SK-N-SH (cell line): ENCODE measurements at regions not wholly inside any gene's neighbourhood (a gene's known extent, or its start where the extent isn't known, plus 50 kb on each side); places are given as distances from the start of the nearest gene placed in this dataset.

Experiments
- CTCF ChIA-PET: fragments of 300-600, 350-600 bp; formaldehyde crosslinking; extraction: SDS; loops from one replicate; lab custom pipeline; 2021; lab: Yijun Ruan, JAX
- POLR2A ChIA-PET: fragments of 350-600 bp; sonication (Branson Sonifier 250); formaldehyde crosslinking; extraction: SDS; loops from one replicate; lab custom pipeline; 2020; ENCODE audit warnings: antibody characterized with exemption, inconsistent platforms; lab: Yijun Ruan, JAX
- DNase-seq: peaks from one replicate; pipeline ENCODE4 v3.0.0; 2012
- H2AFZ ChIP-seq: fragments of 200-600 bp; sonication (generic); 2 replicates; pipeline ENCODE4 v1.8.1; 2016; ENCODE audit warnings: antibody characterized with exemption, mild to moderate bottlenecking, low read depth
- H3F3A ChIP-seq: fragments of 200-600 bp; sonication (generic); replicated peaks from 2 replicates; pipeline ENCODE3; 2016; ENCODE audit warnings: antibody characterized with exemption, mild to moderate bottlenecking; ENCODE audit not compliant: insufficient read depth
- H3K27ac ChIP-seq, 2 experiments: fragments of 200-500 bp in 1 of 2; fragments of 200-600 bp in 1 of 2; sonication (Bioruptor generic) in 1 of 2; sonication (generic), shearing (Covaris generic) in 1 of 2; 2 replicates each; pipeline versions ENCODE4 v1.5.1 to v1.6.1; 2014 to 2016; ENCODE audit warnings: low read depth in 2 of 2, inconsistent platforms in 1 of 2, low read length in 1 of 2, mild to moderate bottlenecking in 1 of 2, mixed read lengths in 1 of 2
- H3K27me3 ChIP-seq: fragments of 200-600 bp; sonication (generic), shearing (Covaris generic); 2 replicates; pipeline ENCODE4 v1.6.1; 2016; ENCODE audit warnings: mixed run types; ENCODE audit not compliant: insufficient read depth
- H3K36me3 ChIP-seq, 2 experiments: fragments of 200-500 bp in 1 of 2; fragments of 200-600 bp in 1 of 2; sonication (Bioruptor generic) in 1 of 2; sonication (generic) in 1 of 2; replicated peaks in 1 of 2; 2 replicates each; pipeline versions ENCODE3 to v1.5.1; 2014 to 2016; ENCODE audit warnings: low read length in 1 of 2, mild to moderate bottlenecking in 1 of 2; ENCODE audit not compliant: insufficient read depth in 2 of 2, control insufficient read depth in 1 of 2
- H3K4me1 ChIP-seq, 2 experiments: fragments of 200-500 bp in 1 of 2; fragments of 200-600 bp in 1 of 2; sonication (Bioruptor generic) in 1 of 2; sonication (generic), shearing (Covaris generic) in 1 of 2; 2 replicates each; pipeline versions ENCODE4 v1.5.1 to v1.6.1; 2014 to 2016; ENCODE audit warnings: low read depth in 1 of 2, low read length in 1 of 2, mixed run types in 1 of 2; ENCODE audit not compliant: insufficient read depth in 2 of 2, control insufficient read depth in 1 of 2
- H3K4me2 ChIP-seq: fragments of 200-600 bp; sonication (generic), shearing (Covaris generic); 2 replicates; pipeline ENCODE4 v1.6.1; 2017; ENCODE audit warnings: mixed run types
- H3K4me3 ChIP-seq, 2 experiments: fragments of 200-500 bp in 1 of 2; fragments of 200-600 bp in 1 of 2; sonication (Bioruptor generic) in 1 of 2; sonication (generic), shearing (Covaris generic) in 1 of 2; 2 replicates each; pipeline versions ENCODE4 v1.5.1 to v1.8.1; 2014 to 2016; ENCODE audit warnings: low read depth in 2 of 2, inconsistent platforms in 1 of 2, low read length in 1 of 2, mild to moderate bottlenecking in 1 of 2, mixed read lengths in 1 of 2, moderate library complexity in 1 of 2
- H3K79me2 ChIP-seq: fragments of 200-600 bp; sonication (generic); 2 replicates; pipeline ENCODE4 v1.8.1; 2017; ENCODE audit warnings: mild to moderate bottlenecking; ENCODE audit not compliant: insufficient read depth
- H3K9ac ChIP-seq: fragments of 200-600 bp; sonication (generic); 2 replicates; pipeline ENCODE4 v1.6.1; 2017; ENCODE audit warnings: mixed run types
- H3K9me2 ChIP-seq: fragments of 200-600 bp; sonication (generic); 2 replicates; pipeline ENCODE4 v1.6.1; 2017; ENCODE audit warnings: mixed run types
- H3K9me3 ChIP-seq: fragments of 200-600 bp; sonication (generic); 2 replicates; pipeline ENCODE4 v1.6.1; 2017; ENCODE audit warnings: mixed run types, mild to moderate bottlenecking, moderate library complexity
- H4K20me1 ChIP-seq: fragments of 200-600 bp; sonication (generic); 2 replicates; pipeline ENCODE4 v1.6.1; 2017; ENCODE audit warnings: mild to moderate bottlenecking, mixed run types; ENCODE audit not compliant: insufficient read depth
- MXI1 ChIP-seq: IDR thresholded peaks from 2 replicates; pipeline ENCODE4 v1.6.1; 2012; ENCODE audit warnings: mild to moderate bottlenecking, low read depth, low read length, improper control_type of control experiment
- NFIC ChIP-seq: IDR thresholded peaks from 2 replicates; pipeline ENCODE4 v1.4.0; 2012; ENCODE audit warnings: borderline replicate concordance
- RAD21 ChIP-seq: IDR thresholded peaks from 2 replicates; pipeline ENCODE4 v1.6.1; 2012; ENCODE audit warnings: mild to moderate bottlenecking, low read length
- RCOR1 ChIP-seq: fragments of 150-350 bp; IDR thresholded peaks from 2 replicates; pipeline ENCODE4 v1.6.1; 2017; ENCODE audit warnings: antibody characterized with exemption, low read length
- TAF1 ChIP-seq: IDR thresholded peaks from 2 replicates; pipeline ENCODE4 v1.6.1; 2012; ENCODE audit warnings: low read depth, mild to moderate bottlenecking, low read length, moderate library complexity, borderline replicate concordance
- TEAD4 ChIP-seq: IDR thresholded peaks from 2 replicates; pipeline ENCODE4 v1.4.0; 2012; ENCODE audit warnings: mild to moderate bottlenecking, borderline replicate concordance; ENCODE audit not compliant: insufficient read depth
- USF2 ChIP-seq: fragments of 150-350 bp; IDR thresholded peaks from 2 replicates; pipeline ENCODE4 v1.6.1; 2017; ENCODE audit warnings: antibody characterized with exemption, low read length, low read depth, borderline replicate concordance
- ZBTB33 ChIP-seq: IDR thresholded peaks from 2 replicates; pipeline ENCODE4 v1.4.0; 2012; ENCODE audit warnings: low read depth, borderline replicate concordance
- WGBS: methylation state at CpG from one replicate; pipeline ENCODE4 v1.1.6; 2017; ENCODE audit warnings: low lambda C conversion rate; 5-methylcytosine and 5-hydroxymethylcytosine counted together

GRCh38 chr9:71620331-71620730 is 148.0 kb downstream of the CEMIP2 start:
- Histone ChIP-seq H3K36me3 (no peaks in the 10 kb centered on the region), H3K27me3 (no peaks in the 10 kb centered on the region; the same call in 1 of the 2 replicates), H3K4me1 (no peaks in the 10 kb centered on the region), H3K27ac (no peak overlapping the region), H3K4me2 (no peak overlapping the region), H3K9me2 (no peaks in the 10 kb centered on the region), H3K79me2 (no peaks in the 10 kb centered on the region), H3F3A (no peaks in the 10 kb centered on the region), H3K9me3 (no peaks in the 10 kb centered on the region), H3K4me3 (no peak overlapping the region), H2AFZ (no peak overlapping the region), H3K9ac (no peak overlapping the region), H4K20me1 (no peaks in the 10 kb centered on the region)
- DNase-seq = no peak
- ChIA-PET CTCF (interaction anchor here (1.2 kb wide), 1 partner anchor 405 kb away, joined by 4 read pairs; no protein-coding TSS in a partner anchor), POLR2A (no interaction called here)
- 8% methylated on average over 2 of the region's 2 CpGs for WGBS
- TF ChIP-seq TEAD4 = no peak
- no peak for TF ChIP-seq NFIC
- TF ChIP-seq TAF1 = no peak
- no peak for TF ChIP-seq USF2
- no peak for TF ChIP-seq ZBTB33

- H3K4me2 ChIP-seq = no peak overlapping the region
- CTCF ChIA-PET = interaction anchor here (0.8 to 1.2 kb wide), 2 partner anchors 15 to 405 kb away, joined by 3 to 4 read pairs; no protein-coding TSS in a partner anchor
- H3K27me3 ChIP-seq = no peaks in the 10 kb centered on the region; the same call in 1 of the 2 replicates
- no peaks in the 10 kb centered on the region for H3F3A ChIP-seq
- no peak overlapping the region for H3K9ac ChIP-seq
- WGBS = 7% methylated on average over 2 of the region's 2 CpGs
- POLR2A ChIA-PET = no interaction called here
- no peaks in the 10 kb centered on the region for H3K9me3 ChIP-seq
- H3K4me1 ChIP-seq = no peaks in the 10 kb centered on the region
- no peak overlapping the region for H3K4me3 ChIP-seq
- no peaks in the 10 kb centered on the region for H3K36me3 ChIP-seq
- no peaks in the 10 kb centered on the region for H3K79me2 ChIP-seq
- TF ChIP-seq ZBTB33 = no peak
- no peak for TF ChIP-seq RCOR1
- TF ChIP-seq RAD21 = no peak
- TF ChIP-seq MXI1 = no peak
- TF ChIP-seq, all 33 proteins: peak for 0
- DNase-seq = no peak
- Histone ChIP-seq H4K20me1 (no peaks in the 10 kb centered on the region), H3K9me2 (no peaks in the 10 kb centered on the region), H3K27ac (no peak overlapping the region), H2AFZ (no peak overlapping the region)
Measured at GRCh38 chr9:71619926-71620325, 148.4 kb downstream of the CEMIP2 start.
